SK-N-MC (cell line): ENCODE measurements at regions not wholly inside any gene's neighbourhood (a gene's known extent, or its start where the extent isn't known, plus 50 kb on each side); places are given as distances from the start of the nearest gene placed in this dataset.
"Not testable (repeated sequence)": the region's sequence is repeated elsewhere in the genome, so short reads cannot be mapped to it uniquely, and the experiment has no call there.

Experiments used
- EZH2 ChIP-seq: fragments of 200-600 bp; sonication (generic); IDR thresholded peaks from one replicate; pipeline ENCODE4 v1.6.1; 2017; ENCODE audit warnings: antibody characterized with exemption
- POLR2AphosphoS5 ChIP-seq: IDR thresholded peaks from 2 replicates; pipeline ENCODE4 v1.6.1; 2012; ENCODE audit warnings: mild to moderate bottlenecking, low read depth, low read length, borderline replicate concordance

DNA sequence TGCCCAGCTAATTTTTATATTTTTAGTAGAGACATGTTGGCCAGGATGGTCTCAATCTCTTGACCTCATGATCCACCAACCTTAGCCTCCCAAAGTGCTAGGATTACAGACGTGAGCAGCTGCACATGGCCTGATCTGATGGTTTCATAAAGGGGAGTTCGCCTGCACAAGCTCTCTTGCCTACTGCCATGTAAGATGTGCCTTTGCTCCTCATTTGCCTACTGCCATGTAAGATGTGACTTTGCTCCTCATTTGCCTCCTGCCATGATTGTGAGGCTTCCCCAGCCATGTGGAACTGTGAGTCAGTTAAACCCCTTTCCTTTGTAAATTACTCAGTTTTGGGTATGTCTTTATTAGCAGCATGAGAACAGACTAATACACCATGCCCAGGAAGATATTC lies 119.6 kb downstream of the TMEM17 start:
- not testable (repeated sequence) for TF ChIP-seq POLR2AphosphoS5, EZH2
